ENCODE measurements at regions not wholly inside any gene's neighbourhood (a gene's known extent, or its start where the extent isn't known, plus 50 kb on each side); places are given as distances from the start of the nearest gene placed in this dataset.

DNA sequence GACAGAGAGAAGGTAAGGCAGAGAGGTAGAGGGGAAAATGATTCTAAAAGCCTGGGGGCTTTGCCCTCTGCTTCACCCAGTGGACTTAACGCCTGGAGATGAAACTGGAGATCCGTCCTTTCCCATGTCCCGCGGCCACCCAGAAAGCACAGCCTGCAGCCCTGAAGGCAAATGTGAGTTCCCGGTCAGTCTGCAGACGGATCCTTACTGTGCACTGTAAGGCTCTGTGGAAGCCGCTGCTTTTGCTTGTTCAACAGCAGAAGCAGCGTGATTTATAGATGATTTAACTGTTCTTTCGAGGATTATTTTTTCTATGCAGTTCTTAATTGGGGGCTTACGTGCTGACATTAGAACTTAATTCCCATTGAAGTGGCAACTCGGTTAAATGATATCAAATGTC is 290.4 kb downstream of the FOXL1 start:
- no TSS peak for BruUV-seq (replicated peaks)
- Histone ChIP-seq H3K79me2 (ENCODE audit: insufficient read depth, low read depth, low read length) (no peaks in the 10 kb centered on the region), H3K4me2 (ENCODE audit: low read length) (no peak overlapping the region), H4K20me1 (ENCODE audit: insufficient read depth, low read length) (no peaks in the 10 kb centered on the region), H2AFZ (ENCODE audit: low read length) (no peak overlapping the region), H3K36me3 (ENCODE audit: insufficient read depth, low read length) (no peaks in the 10 kb centered on the region), H3K9me2 (ENCODE audit: insufficient read depth, low read length) (no peaks in the 10 kb centered on the region), H3K9me3 (ENCODE audit: low read length) (no peaks in the 10 kb centered on the region), H3K4me3 (ENCODE audit: low read depth, low read length, poor library complexity, severe bottlenecking) (no peak overlapping the region), H3K4me1 (ENCODE audit: insufficient read depth, low read length, poor library complexity, severe bottlenecking) (no peaks in the 10 kb centered on the region), H3K27ac (ENCODE audit: low read depth, low read length, poor library complexity, severe bottlenecking) (no peak overlapping the region)
- ChIA-PET CTCF (ENCODE audit: unreplicated experiment) (no interaction called here), POLR2A (no interaction called here)
- no peak for TF ChIP-seq EZH2phosphoT487 (IDR thresholded peaks at IDR 0.05; ENCODE audit: borderline replicate concordance, low read depth, low read length)
- TF ChIP-seq, protein P1, sequence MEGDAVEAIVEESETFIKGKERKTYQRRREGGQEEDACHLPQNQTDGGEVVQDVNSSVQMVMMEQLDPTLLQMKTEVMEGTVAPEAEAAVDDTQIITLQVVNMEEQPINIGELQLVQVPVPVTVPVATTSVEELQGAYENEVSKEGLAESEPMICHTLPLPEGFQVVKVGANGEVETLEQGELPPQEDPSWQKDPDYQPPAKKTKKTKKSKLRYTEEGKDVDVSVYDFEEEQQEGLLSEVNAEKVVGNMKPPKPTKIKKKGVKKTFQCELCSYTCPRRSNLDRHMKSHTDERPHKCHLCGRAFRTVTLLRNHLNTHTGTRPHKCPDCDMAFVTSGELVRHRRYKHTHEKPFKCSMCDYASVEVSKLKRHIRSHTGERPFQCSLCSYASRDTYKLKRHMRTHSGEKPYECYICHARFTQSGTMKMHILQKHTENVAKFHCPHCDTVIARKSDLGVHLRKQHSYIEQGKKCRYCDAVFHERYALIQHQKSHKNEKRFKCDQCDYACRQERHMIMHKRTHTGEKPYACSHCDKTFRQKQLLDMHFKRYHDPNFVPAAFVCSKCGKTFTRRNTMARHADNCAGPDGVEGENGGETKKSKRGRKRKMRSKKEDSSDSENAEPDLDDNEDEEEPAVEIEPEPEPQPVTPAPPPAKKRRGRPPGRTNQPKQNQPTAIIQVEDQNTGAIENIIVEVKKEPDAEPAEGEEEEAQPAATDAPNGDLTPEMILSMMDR (conservative IDR thresholded peaks at IDR 0.05; ENCODE audit: low read length), result no peak
- DNase-seq (ENCODE audit: low spot score), result no peak
- intact Hi-C loops (cut with micrococcal nuclease; ENCODE audit: unreplicated experiment), result no loop called here

DNA sequence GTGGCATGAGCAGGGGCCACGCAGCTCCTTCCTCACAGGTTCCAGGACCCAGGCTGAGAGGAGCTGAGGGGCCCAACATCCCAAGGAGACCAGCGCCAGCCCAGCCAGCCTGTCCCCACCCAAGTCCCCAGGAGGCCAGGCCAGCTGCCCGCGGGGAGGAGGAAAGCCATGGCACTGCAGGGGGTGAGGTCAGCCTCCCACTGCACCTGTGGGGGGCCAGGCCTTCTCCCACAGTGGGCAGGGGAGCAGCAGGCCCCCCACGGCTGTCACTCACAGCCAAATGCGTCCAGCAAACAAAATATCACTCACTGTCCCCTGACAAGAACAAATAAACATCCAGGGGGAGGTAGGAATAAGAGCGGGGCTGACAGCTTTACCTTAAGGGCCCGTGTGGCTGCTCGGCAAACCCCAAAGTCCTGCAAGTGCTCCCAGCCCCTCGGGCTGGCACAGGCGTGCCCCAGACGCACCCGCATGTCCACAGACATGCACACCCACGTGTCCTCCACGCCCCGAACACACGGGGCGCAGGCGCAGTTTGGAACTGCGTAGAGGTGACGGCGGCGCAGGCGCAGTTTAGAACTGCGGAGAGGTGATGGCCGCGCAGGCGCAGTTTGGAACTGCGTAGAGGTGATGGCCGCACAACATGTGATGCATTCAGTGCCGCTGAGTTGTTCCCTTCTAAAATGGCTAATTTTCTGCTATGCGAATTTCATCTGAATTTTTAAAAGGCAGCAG is 291.1 kb downstream of the FOXL1 start:
- H3K9me2 ChIP-seq (ENCODE audit: insufficient read depth, low read length), result no peaks in the 10 kb centered on the region
- no peaks in the 10 kb centered on the region for H3K4me1 ChIP-seq (ENCODE audit: insufficient read depth, low read length, poor library complexity, severe bottlenecking)
- TF ChIP-seq EZH2phosphoT487 (IDR thresholded peaks at IDR 0.05; ENCODE audit: borderline replicate concordance, low read depth, low read length), result no peak
- TF ChIP-seq, protein P1 (conservative IDR thresholded peaks at IDR 0.05; ENCODE audit: low read length), result no peak
- H3K36me3 ChIP-seq (ENCODE audit: insufficient read depth, low read length), result no peaks in the 10 kb centered on the region
- H2AFZ ChIP-seq (ENCODE audit: low read length), result no peak overlapping the region
- CTCF ChIA-PET (ENCODE audit: unreplicated experiment), result no interaction called here
- no peaks in the 10 kb centered on the region for H4K20me1 ChIP-seq (ENCODE audit: insufficient read depth, low read length)
- H3K4me3 ChIP-seq (ENCODE audit: low read depth, low read length, poor library complexity, severe bottlenecking), result no peak overlapping the region
- no peak for DNase-seq (ENCODE audit: low spot score)
- H3K79me2 ChIP-seq (ENCODE audit: insufficient read depth, low read depth, low read length), result no peaks in the 10 kb centered on the region
- H3K4me2 ChIP-seq (ENCODE audit: low read length), result no peak overlapping the region
- H3K27ac ChIP-seq (ENCODE audit: low read depth, low read length, poor library complexity, severe bottlenecking), result no peak overlapping the region
- H3K9me3 ChIP-seq (ENCODE audit: low read length), result no peaks in the 10 kb centered on the region
- intact Hi-C loops (cut with micrococcal nuclease; ENCODE audit: unreplicated experiment), result no loop called here
- POLR2A ChIA-PET, result no interaction called here
- no TSS peak for BruUV-seq (replicated peaks)

DNA sequence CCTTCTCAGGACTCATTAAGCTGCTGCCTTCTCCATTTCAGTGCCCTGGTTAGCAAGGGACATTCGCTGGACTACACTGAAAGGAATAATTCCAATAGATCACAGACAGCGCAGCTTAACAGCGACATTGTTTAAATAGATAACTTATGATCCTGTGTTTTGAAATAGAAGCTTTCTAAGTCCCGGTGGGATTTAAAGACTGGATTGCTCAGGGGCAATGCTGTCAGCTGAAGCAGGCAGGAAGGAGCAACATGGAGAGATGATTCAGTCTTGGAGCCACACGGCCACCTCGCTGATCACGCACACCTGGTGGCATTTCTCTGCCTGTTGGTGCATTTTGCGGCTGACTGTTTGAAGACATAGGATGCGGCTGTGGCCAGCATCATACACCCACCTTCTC is 292.0 kb downstream of the FOXL1 start:
- H3K79me2 ChIP-seq (ENCODE audit: insufficient read depth, low read depth, low read length), result no peaks in the 10 kb centered on the region
- POLR2A ChIA-PET, result no interaction called here
- no TSS peak for BruUV-seq (replicated peaks)
- H3K36me3 ChIP-seq (ENCODE audit: insufficient read depth, low read length), result no peaks in the 10 kb centered on the region
- intact Hi-C loops (cut with micrococcal nuclease; ENCODE audit: unreplicated experiment), result no loop called here
- no peak overlapping the region for H3K27ac ChIP-seq (ENCODE audit: low read depth, low read length, poor library complexity, severe bottlenecking)
- no peaks in the 10 kb centered on the region for H3K4me1 ChIP-seq (ENCODE audit: insufficient read depth, low read length, poor library complexity, severe bottlenecking)
- TF ChIP-seq, protein P1 (conservative IDR thresholded peaks at IDR 0.05; ENCODE audit: low read length), result no peak
- no peak for TF ChIP-seq EZH2phosphoT487 (IDR thresholded peaks at IDR 0.05; ENCODE audit: borderline replicate concordance, low read depth, low read length)
- no peaks in the 10 kb centered on the region for H4K20me1 ChIP-seq (ENCODE audit: insufficient read depth, low read length)
- H3K9me2 ChIP-seq (ENCODE audit: insufficient read depth, low read length), result no peaks in the 10 kb centered on the region
- DNase-seq (ENCODE audit: low spot score), result no peak
- H3K9me3 ChIP-seq (ENCODE audit: low read length), result no peaks in the 10 kb centered on the region
- CTCF ChIA-PET (ENCODE audit: unreplicated experiment), result no interaction called here
- H2AFZ ChIP-seq (ENCODE audit: low read length), result no peak overlapping the region
- no peak overlapping the region for H3K4me2 ChIP-seq (ENCODE audit: low read length)
- no peak overlapping the region for H3K4me3 ChIP-seq (ENCODE audit: low read depth, low read length, poor library complexity, severe bottlenecking)

Measured in OCI-LY7 (cell line).